ENCODE measurements at regions not wholly inside any gene's neighbourhood (a gene's known extent, or its start where the extent isn't known, plus 50 kb on each side); places are given as distances from the start of the nearest gene placed in this dataset.
"Not testable (repeated sequence)": the region's sequence is repeated elsewhere in the genome, so short reads cannot be mapped to it uniquely, and the experiment has no call there.

- no peak for DNase-seq (ENCODE audit: low read depth in 2 of 2)
Observed at GRCh38 chr10:128576943-128577670, 450.9 kb upstream of the MKI67 start.

- no peak for DNase-seq (ENCODE audit: low read depth in 2 of 2)
Observed at GRCh38 chr10:128577958-128578750, 451.9 kb upstream of the MKI67 start.

- DNase-seq (ENCODE audit: low read depth in 2 of 2): no peak
Observed at GRCh38 chr10:128578766-128579165, 452.5 kb upstream of the MKI67 start.

GRCh38 chr10:128579280-128579865 lies 453.1 kb upstream of the MKI67 start:
- DNase-seq (ENCODE audit: low read depth in 2 of 2): no peak

- DNase-seq (ENCODE audit: low read depth in 2 of 2): no peak
Observed at GRCh38 chr10:128579901-128580300, 453.7 kb upstream of the MKI67 start.

GRCh38 chr10:128583125-128583524 lies 456.9 kb upstream of the MKI67 start:
- not testable (repeated sequence) for DNase-seq (ENCODE audit: low read depth in 2 of 2)

GRCh38 chr10:128586599-128586998 lies 460.4 kb upstream of the MKI67 start:
- not testable (repeated sequence) for DNase-seq (ENCODE audit: low read depth in 2 of 2)

- no peak for DNase-seq (ENCODE audit: low read depth in 2 of 2)
Observed at GRCh38 chr10:128587689-128588088, 461.5 kb upstream of the MKI67 start.

- DNase-seq (ENCODE audit: low read depth in 2 of 2): no peak
Observed at GRCh38 chr10:128588402-128588801, 462.2 kb upstream of the MKI67 start.

GRCh38 chr10:128594688-128595087 lies 468.5 kb upstream of the MKI67 start:
- no peak for DNase-seq (ENCODE audit: low read depth in 2 of 2)

GRCh38 chr10:128596906-128597305 lies 470.7 kb upstream of the MKI67 start:
- no peak for DNase-seq (ENCODE audit: low read depth in 2 of 2)

GRCh38 chr10:128599030-128599429 lies 472.8 kb upstream of the MKI67 start:
- no peak for DNase-seq (ENCODE audit: low read depth in 2 of 2)

- no peak for DNase-seq (ENCODE audit: low read depth in 2 of 2)
Observed at GRCh38 chr10:128599538-128599937, 473.3 kb upstream of the MKI67 start.

- DNase-seq (ENCODE audit: low read depth in 2 of 2): no peak
Observed at GRCh38 chr10:128602183-128602582, 476.0 kb upstream of the MKI67 start.

GRCh38 chr10:128604025-128604424 lies 477.8 kb upstream of the MKI67 start:
- DNase-seq (ENCODE audit: low read depth in 2 of 2): no peak

GRCh38 chr10:128605180-128605579 lies 479.0 kb upstream of the MKI67 start:
- no peak for DNase-seq (ENCODE audit: low read depth in 2 of 2)

GRCh38 chr10:128606055-128606454 lies 479.8 kb upstream of the MKI67 start:
- DNase-seq (ENCODE audit: low read depth in 2 of 2): no peak

- DNase-seq (ENCODE audit: low read depth in 2 of 2): no peak
Observed at GRCh38 chr10:128608791-128609190, 482.6 kb upstream of the MKI67 start.

- no peak for DNase-seq (ENCODE audit: low read depth in 2 of 2)
Observed at GRCh38 chr10:128609460-128609859, 483.2 kb upstream of the MKI67 start.

GRCh38 chr10:128610113-128610512 lies 483.9 kb upstream of the MKI67 start:
- no peak for DNase-seq (ENCODE audit: low read depth in 2 of 2)

GRCh38 chr10:128612195-128612594 lies 486.0 kb upstream of the MKI67 start:
- DNase-seq (ENCODE audit: low read depth in 2 of 2): no peak

- DNase-seq (ENCODE audit: low read depth in 2 of 2): no peak
Observed at GRCh38 chr10:128612631-128613030, 486.4 kb upstream of the MKI67 start.

Data from stimulated activated CD4-positive, alpha-beta T cell treated with anti-CD3 and anti-CD28 coated beads, Interleukin-1b, Interleukin-23, amount 100 ng/mL, for 4 hours (primary cell).